IMR-90 (cell line): ENCODE measurements at regions not wholly inside any gene's neighbourhood (a gene's known extent, or its start where the extent isn't known, plus 50 kb on each side); places are given as distances from the start of the nearest gene placed in this dataset.

ENCODE experiments used
- ATAC-seq: fragments of 200-7000 bp; cut with Tn5 transposase; 2 replicates; pipeline ENCODE4 v1.9.1; 2020; ENCODE audit warnings: low read depth, mild to moderate bottlenecking, moderate library complexity
- BruUV-seq: library from RNA; stranded (reverse); fragments of 400-500 nt; replicated peaks from 2 replicates; lab custom pipeline; 2021; lab: Mats Ljungman, UMichigan
- CTCF ChIA-PET: fragments of 300-600 bp; formaldehyde crosslinking; extraction: SDS; loops from one replicate; lab custom pipeline; 2021; ENCODE audit warnings: antibody characterized with exemption; lab: Yijun Ruan, JAX
- POLR2A ChIA-PET: fragments of 300-600 bp; sonication (Branson Sonifier 250); formaldehyde crosslinking; loops from one replicate; lab custom pipeline; 2022; ENCODE audit warnings: antibody characterized with exemption; ENCODE audit not compliant: unreplicated experiment; lab: Charles Lee
- DNase-seq: peaks from one replicate; pipeline ENCODE4 v3.0.0; 2013
- H2AFZ ChIP-seq: replicated peaks from 2 replicates; pipeline ENCODE3; 2013; ENCODE audit warnings: low read length, mild to moderate bottlenecking; ENCODE audit not compliant: poor library complexity
- H2AK5ac ChIP-seq: 2 replicates; pipeline ENCODE4 v1.6.1; 2013; ENCODE audit warnings: low read depth, low read length, inconsistent platforms
- H2AK9ac ChIP-seq: replicated peaks from 2 replicates; pipeline ENCODE3; 2013; ENCODE audit warnings: mild to moderate bottlenecking, low read depth, low read length, moderate library complexity; ENCODE audit not compliant: poor library complexity
- H2BK120ac ChIP-seq: 2 replicates; pipeline ENCODE4 v1.6.1; 2013; ENCODE audit warnings: low read depth, low read length, inconsistent platforms
- H2BK15ac ChIP-seq: 3 replicates; pipeline ENCODE4 v1.6.1; 2013; ENCODE audit warnings: low read depth, low read length, inconsistent platforms
- H2BK20ac ChIP-seq: 2 replicates; pipeline ENCODE4 v1.6.1; 2013; ENCODE audit warnings: low read depth, mild to moderate bottlenecking, inconsistent platforms, low read length, moderate library complexity
- H2BK5ac ChIP-seq: 2 replicates; pipeline ENCODE4 v1.6.1; 2013; ENCODE audit warnings: mild to moderate bottlenecking, low read depth, low read length, inconsistent platforms; ENCODE audit not compliant: poor library complexity, severe bottlenecking
- H3K14ac ChIP-seq: replicated peaks from 2 replicates; pipeline ENCODE4 v1.6.1; 2013; ENCODE audit warnings: low read depth, low read length, inconsistent platforms
- H3K18ac ChIP-seq: 2 replicates; pipeline ENCODE4 v1.6.1; 2013; ENCODE audit warnings: low read depth, low read length, control low read depth
- H3K23ac ChIP-seq: 2 replicates; pipeline ENCODE4 v1.6.1; 2013; ENCODE audit warnings: low read depth, low read length, inconsistent platforms
- H3K27ac ChIP-seq: 2 replicates; pipeline ENCODE4 v1.5.1; 2013; ENCODE audit warnings: mild to moderate bottlenecking, control low read depth, low read length; ENCODE audit not compliant: insufficient read depth
- H3K27me3 ChIP-seq: 2 replicates; pipeline ENCODE4 v1.6.1; 2013; ENCODE audit warnings: low read length; ENCODE audit not compliant: control insufficient read depth, insufficient read depth
- H3K36me3 ChIP-seq: 2 replicates; pipeline ENCODE4 v1.6.1; 2013; ENCODE audit warnings: low read length, mixed read lengths; ENCODE audit not compliant: control insufficient read depth, insufficient read depth
- H3K4ac ChIP-seq: 2 replicates; pipeline ENCODE4 v1.6.1; 2013; ENCODE audit warnings: low read depth, low read length, inconsistent platforms
- H3K4me1 ChIP-seq: 2 replicates; pipeline ENCODE4 v1.6.1; 2013; ENCODE audit warnings: low read length, mixed read lengths; ENCODE audit not compliant: control insufficient read depth, insufficient read depth
- H3K4me2 ChIP-seq: 2 replicates; pipeline ENCODE4 v1.6.1; 2013; ENCODE audit warnings: low read depth, mild to moderate bottlenecking, control low read depth, low read length, moderate library complexity
- H3K4me3 ChIP-seq: 2 replicates; pipeline ENCODE4 v1.5.1; 2013; ENCODE audit warnings: low read depth, mild to moderate bottlenecking, control low read depth, low read length, moderate library complexity; ENCODE audit not compliant: insufficient read depth
- H3K56ac ChIP-seq: 2 replicates; pipeline ENCODE4 v1.6.1; 2013; ENCODE audit warnings: low read length, inconsistent platforms; ENCODE audit not compliant: insufficient read depth; ENCODE audit errors: extremely low read depth
- H3K79me1 ChIP-seq, 2 experiments: 2 replicates each; pipeline ENCODE4 v1.6.1; 2013; ENCODE audit warnings: low read length in 2 of 2, inconsistent platforms in 1 of 2, low read depth in 1 of 2
- H3K9ac ChIP-seq: 2 replicates; pipeline ENCODE4 v1.6.1; 2013; ENCODE audit warnings: low read depth, low read length, control low read depth
- H3K9me1 ChIP-seq: 2 replicates; pipeline ENCODE4 v1.6.1; 2013; ENCODE audit warnings: low read length, inconsistent platforms; ENCODE audit not compliant: insufficient read depth
- H3K9me3 ChIP-seq: 2 replicates; pipeline ENCODE4 v1.6.1; 2013; ENCODE audit warnings: low read length; ENCODE audit not compliant: control insufficient read depth, insufficient read depth
- H4K20me1 ChIP-seq: 2 replicates; pipeline ENCODE4 v1.6.1; 2013; ENCODE audit warnings: low read length, inconsistent platforms; ENCODE audit not compliant: insufficient read depth
- H4K5ac ChIP-seq: 2 replicates; pipeline ENCODE4 v1.6.1; 2013; ENCODE audit warnings: mild to moderate bottlenecking, low read depth, low read length, control low read depth
- H4K8ac ChIP-seq, 2 experiments: 2 replicates each; pipeline ENCODE4 v1.6.1; 2013; ENCODE audit warnings: low read depth in 2 of 2, low read length in 2 of 2, control low read depth in 1 of 2, inconsistent platforms in 1 of 2
- H4K91ac ChIP-seq: 2 replicates; pipeline ENCODE4 v1.6.1; 2013; ENCODE audit warnings: low read depth, low read length, inconsistent platforms; ENCODE audit not compliant: insufficient read depth
- CEBPB ChIP-seq: IDR thresholded peaks from 2 replicates; pipeline ENCODE4 v1.6.1; 2012; ENCODE audit warnings: low read depth, low read length, improper control_type of control experiment
- CHD1 ChIP-seq: IDR thresholded peaks from 2 replicates; pipeline ENCODE4 v1.6.1; 2012; ENCODE audit warnings: low read depth, low read length, improper control_type of control experiment
- FOS ChIP-seq: fragments of 150-350 bp; IDR thresholded peaks from 2 replicates; pipeline ENCODE4 v1.6.1; 2016; ENCODE audit warnings: low read depth, low read length
- MAZ ChIP-seq: IDR thresholded peaks from 2 replicates; pipeline ENCODE4 v1.6.1; 2012; ENCODE audit warnings: low read depth, mild to moderate bottlenecking, low read length, improper control_type of control experiment, moderate library complexity, borderline replicate concordance
- MXI1 ChIP-seq: IDR thresholded peaks from 2 replicates; pipeline ENCODE4 v1.6.1; 2012; ENCODE audit warnings: low read depth, mild to moderate bottlenecking, low read length, moderate library complexity, borderline replicate concordance
- RAD21 ChIP-seq: IDR thresholded peaks from 2 replicates; pipeline ENCODE4 v1.6.1; 2012; ENCODE audit warnings: low read length, improper control_type of control experiment
- RCOR1 ChIP-seq: IDR thresholded peaks from 2 replicates; pipeline ENCODE4 v1.6.1; 2012; ENCODE audit warnings: mild to moderate bottlenecking, low read length, improper control_type of control experiment; ENCODE audit not compliant: insufficient replicate concordance
- RFX5 ChIP-seq: IDR thresholded peaks from 2 replicates; pipeline ENCODE4 v1.8.0; 2012; ENCODE audit warnings: low read depth, mild to moderate bottlenecking, low read length, moderate library complexity
- dilution Hi-C: fragments of 300-500 bp; cut with HindIII; formaldehyde crosslinking; loops from one replicate; pipeline ENCODE4 v1.14.3; 2018; ENCODE audit warnings: low sequenced_read_pairs; ENCODE audit not compliant: unreplicated experiment
- in situ Hi-C: fragments of 300-500 bp; cut with MboI; formaldehyde crosslinking; loops from 3 replicates; pipeline ENCODE4 v1.14.3; 2019; ENCODE audit warnings: low sequenced_read_pairs, inconsistent platforms, mixed read lengths
- intact Hi-C: fragments of 100-400 bp; cut with micrococcal nuclease; formaldehyde crosslinking; loops from 2 replicates; pipeline ENCODE4 v1.10.0; 2022

DNA sequence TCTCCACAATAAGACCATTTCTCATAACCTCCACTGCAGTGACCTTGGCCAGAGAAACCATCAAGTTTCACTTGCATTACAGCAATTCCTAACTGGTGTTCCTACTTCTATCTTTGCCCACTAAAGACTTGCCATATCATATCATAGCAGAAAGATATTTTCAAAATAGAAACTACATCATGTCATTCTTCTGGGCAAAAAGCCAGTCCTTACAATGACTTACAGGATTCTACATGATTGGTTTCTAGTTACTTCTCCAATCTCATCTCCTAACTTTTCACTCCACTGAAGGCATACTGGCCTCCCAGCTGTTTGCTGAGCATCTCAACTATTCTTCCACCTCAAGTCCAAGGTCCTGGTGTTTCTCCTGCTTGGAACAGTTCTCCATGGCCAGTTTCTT lies 151.4 kb downstream of the HNMT start:
- H3K4me3 ChIP-seq = no peak overlapping the region
- H3K36me3 ChIP-seq = no peaks in the 10 kb centered on the region
- H2BK120ac ChIP-seq = no peak overlapping the region
- H3K14ac ChIP-seq = no peak overlapping the region
- H3K23ac ChIP-seq = no peak overlapping the region
- no peak overlapping the region for H4K91ac ChIP-seq
- H3K4me1 ChIP-seq = no peaks in the 10 kb centered on the region
- intact Hi-C loops (loop anchor here (2.0 kb wide), 1 partner anchor 13 kb away; no protein-coding TSS in a partner anchor), in situ Hi-C loops (no loop called here), dilution Hi-C loops (no loop called here)
- no peak for ATAC-seq
- no peak for DNase-seq
- H2AK9ac ChIP-seq = no peak overlapping the region
- no peak overlapping the region for H2BK15ac ChIP-seq
- no peak overlapping the region for H3K4me2 ChIP-seq
- no peak overlapping the region for H2BK20ac ChIP-seq
- no peak overlapping the region for H4K8ac ChIP-seq
- H3K56ac ChIP-seq = no peak overlapping the region
- H4K20me1 ChIP-seq = no peaks in the 10 kb centered on the region
- H3K18ac ChIP-seq = no peak overlapping the region
- H4K5ac ChIP-seq = no peak overlapping the region
- ChIA-PET CTCF (no interaction called here), POLR2A (no interaction called here)
- TF ChIP-seq FOS (no peak), MXI1 (no peak), CEBPB (no peak), RCOR1 (no peak), CHD1 (no peak), RAD21 (no peak), RFX5 (no peak), MAZ (no peak)
- no peak overlapping the region for H2AK5ac ChIP-seq
- no peak overlapping the region for H3K4ac ChIP-seq
- no peak overlapping the region for H2BK5ac ChIP-seq
- no peaks in the 10 kb centered on the region for H3K9me1 ChIP-seq
- H3K27me3 ChIP-seq = no peaks in the 10 kb centered on the region
- H3K9ac ChIP-seq = no peak overlapping the region
- H2AFZ ChIP-seq = no peak overlapping the region
- no peak overlapping the region for H3K27ac ChIP-seq
- H3K9me3 ChIP-seq = no peaks in the 10 kb centered on the region
- H3K79me1 ChIP-seq = no peaks in the 10 kb centered on the region
- BruUV-seq = no TSS peak
